Endothelial cell of umbilical vein (primary cell): ENCODE measurements at regions not wholly inside any gene's neighbourhood (a gene's known extent, or its start where the extent isn't known, plus 50 kb on each side); places are given as distances from the start of the nearest gene placed in this dataset.

ENCODE experiments used
- BruUV-seq: library from RNA; stranded (reverse); fragments of 400-500 nt; replicated peaks from 2 replicates; lab custom pipeline; 2021; lab: Mats Ljungman, UMichigan
- CTCF ChIA-PET: fragments of 300-600, 350-600 bp; sonication (Branson Sonifier 250); formaldehyde crosslinking; loops from one replicate; lab custom pipeline; 2021; ENCODE audit warnings: antibody characterized with exemption, inconsistent platforms; lab: Charles Lee
- POLR2A ChIA-PET: fragments of 300-600, 350-600 bp; sonication (Branson Sonifier 250); formaldehyde crosslinking; loops from one replicate; lab custom pipeline; 2021; ENCODE audit warnings: antibody characterized with exemption, inconsistent platforms; lab: Charles Lee
- DNase-seq: peaks from one replicate; pipeline ENCODE4 v3.0.0-alpha.2; 2011; ENCODE audit warnings: low read depth, low spot score
- FAIRE-seq: peaks from 2 replicates; lab custom pipeline; 2011; peaks lifted over from hg19 to GRCh38; lab: Jason Lieb, UNC
- H2AFZ ChIP-seq: 2 replicates; pipeline ENCODE4 v1.6.0; 2012; ENCODE audit warnings: low read depth, low read length, control low read depth, inconsistent platforms
- H3K27ac ChIP-seq: 2 replicates; pipeline ENCODE4 v1.5.1; 2011; ENCODE audit warnings: low read depth, mild to moderate bottlenecking, control low read depth, low read length, moderate library complexity; ENCODE audit not compliant: insufficient read depth
- H3K27me3 ChIP-seq, 2 experiments: 2 replicates each; pipeline versions ENCODE4 v1.6.0 to v1.6.1; 2011; ENCODE audit warnings: low read length in 2 of 2, mixed read lengths in 1 of 2; ENCODE audit not compliant: control insufficient read depth in 2 of 2, insufficient read depth in 2 of 2
- H3K36me3 ChIP-seq, 2 experiments: 2 replicates in 1 of 2; 3 replicates in 1 of 2; pipeline ENCODE4 v1.5.1; 2011; ENCODE audit warnings: low read length in 2 of 2, mild to moderate bottlenecking in 1 of 2, moderate library complexity in 1 of 2; ENCODE audit not compliant: control insufficient read depth in 2 of 2, insufficient read depth in 2 of 2; ENCODE audit errors: extremely low read depth in 1 of 2
- H3K4me1 ChIP-seq: 3 replicates; pipeline ENCODE4 v1.5.1; 2011; ENCODE audit warnings: mild to moderate bottlenecking, low read length; ENCODE audit not compliant: control insufficient read depth, insufficient read depth; ENCODE audit errors: extremely low read depth
- H3K4me2 ChIP-seq: 2 replicates; pipeline ENCODE4 v1.6.1; 2011; ENCODE audit warnings: low read length, control low read depth, mixed read lengths; ENCODE audit not compliant: insufficient read depth
- H3K4me3 ChIP-seq, 3 experiments: fragments of 200-600 bp in 1 of 3; sonication (generic), shearing (Covaris generic) in 1 of 3; replicated peaks in 1 of 3; 2 replicates each; pipeline ENCODE4 v1.5.1; 2011 to 2016; ENCODE audit warnings: control low read depth in 3 of 3, low read length in 3 of 3, mild to moderate bottlenecking in 2 of 3, inconsistent platforms in 1 of 3, low read depth in 1 of 3, moderate library complexity in 1 of 3; ENCODE audit not compliant: insufficient read depth in 1 of 3
- H3K79me2 ChIP-seq: 2 replicates; pipeline ENCODE4 v1.6.0; 2012; ENCODE audit warnings: low read length, inconsistent platforms; ENCODE audit not compliant: control insufficient read depth, insufficient read depth
- H3K9ac ChIP-seq: replicated peaks from 2 replicates; pipeline ENCODE3; 2011; ENCODE audit warnings: low read length, control low read depth; ENCODE audit not compliant: insufficient read depth; ENCODE audit errors: extremely low read depth
- H3K9me1 ChIP-seq: replicated peaks from 3 replicates; pipeline ENCODE4 v1.6.0; 2011; ENCODE audit warnings: mild to moderate bottlenecking, low read length; ENCODE audit not compliant: control insufficient read depth, insufficient read depth; ENCODE audit errors: extremely low read depth
- H3K9me3 ChIP-seq: replicated peaks from 2 replicates; pipeline ENCODE4 v1.5.1; 2012; ENCODE audit warnings: low read length, inconsistent platforms; ENCODE audit not compliant: control insufficient read depth, insufficient read depth
- H4K20me1 ChIP-seq: replicated peaks from 2 replicates; pipeline ENCODE3; 2011; ENCODE audit warnings: mild to moderate bottlenecking, low read length; ENCODE audit not compliant: control insufficient read depth, insufficient read depth; ENCODE audit errors: extremely low read depth
- CTCF ChIP-seq, 2 donors: IDR thresholded peaks; 1 replicate in 1 of 2; 2 replicates in 1 of 2; pipeline ENCODE4 v1.5.1; 2011; ENCODE audit warnings: low read length in 2 of 2, mild to moderate bottlenecking in 2 of 2, moderate library complexity in 2 of 2, control low read depth in 1 of 2, inconsistent platforms in 1 of 2, low read depth in 1 of 2; ENCODE audit not compliant: insufficient read depth in 1 of 2; ENCODE audit errors: extremely low read depth in 1 of 2
- EZH2 ChIP-seq: IDR thresholded peaks from 2 replicates; pipeline ENCODE4 v1.6.1; 2012; ENCODE audit warnings: borderline replicate concordance, low read depth, mild to moderate bottlenecking, moderate library complexity, low read length, inconsistent platforms; ENCODE audit not compliant: severe bottlenecking
- FOS ChIP-seq: IDR thresholded peaks from 2 replicates; pipeline ENCODE4 v1.6.1; 2011; ENCODE audit warnings: mild to moderate bottlenecking, low read length, moderate library complexity, borderline replicate concordance; ENCODE audit not compliant: insufficient read depth
- GATA2 ChIP-seq: IDR thresholded peaks from 2 replicates; pipeline ENCODE4 v1.7.0; 2011; ENCODE audit warnings: low read depth, mild to moderate bottlenecking, moderate library complexity, mixed read lengths, low read length; ENCODE audit not compliant: insufficient read length, insufficient read depth
- JUN ChIP-seq: IDR thresholded peaks from 2 replicates; pipeline ENCODE4 v1.6.1; 2011; ENCODE audit warnings: borderline replicate concordance, low read depth; ENCODE audit not compliant: insufficient read length, insufficient read depth
- MAX ChIP-seq: IDR thresholded peaks from 2 replicates; pipeline ENCODE4 v1.6.1; 2011; ENCODE audit not compliant: insufficient read depth, insufficient read length
- MYC ChIP-seq: IDR thresholded peaks from one replicate; pipeline ENCODE4 v1.6.1; 2011; ENCODE audit warnings: mild to moderate bottlenecking, low read depth, low read length
- POLR2A ChIP-seq: IDR thresholded peaks from 2 replicates; pipeline ENCODE4 v1.6.1; 2012; ENCODE audit warnings: low read depth, mild to moderate bottlenecking, control low read depth, low read length
- POLR2AphosphoS5 ChIP-seq: IDR thresholded peaks from 2 replicates; pipeline ENCODE4 v1.6.1; 2012; ENCODE audit warnings: low read depth, mild to moderate bottlenecking, control low read depth, low read length, moderate library complexity; ENCODE audit not compliant: insufficient read depth
- dilution Hi-C: fragments of 300-500 bp; cut with MboI; formaldehyde crosslinking; loops from one replicate; pipeline ENCODE4 v1.15.0; 2019; ENCODE audit warnings: low sequenced_read_pairs; ENCODE audit not compliant: extremely low pct_ligation_motif_present
- intact Hi-C: fragments of 100-400 bp; cut with micrococcal nuclease; formaldehyde crosslinking; loops from one replicate; pipeline ENCODE4 v1.10.0; 2022

- Histone ChIP-seq H3K27me3 (no peaks in the 10 kb centered on the region), H3K4me2 (no peak overlapping the region), H3K4me3 (no peak overlapping the region), H3K27ac (no peak overlapping the region), H4K20me1 (no peaks in the 10 kb centered on the region), H2AFZ (no peak overlapping the region), H3K9me3 (no peaks in the 10 kb centered on the region), H3K9ac (no peak overlapping the region), H3K9me1 (no peaks in the 10 kb centered on the region), H3K4me1 (no peaks in the 10 kb centered on the region), H3K79me2 (no peaks in the 10 kb centered on the region), H3K36me3 (no peaks in the 10 kb centered on the region)
- ChIA-PET POLR2A (no interaction called here), CTCF (no interaction called here)
- no peak for DNase-seq
- dilution Hi-C loops (no loop called here), intact Hi-C loops (no loop called here)
- no TSS peak for BruUV-seq
- no peak for FAIRE-seq
- TF ChIP-seq CTCF (IDR thresholded peaks at IDR 0.05; ENCODE audit: extremely low read depth in 1 of 2, insufficient read depth in 1 of 2, low read depth in 1 of 2, low read length in 2 of 2) (no peak), FOS (no peak), GATA2 (no peak), JUN (no peak), MAX (no peak), MYC (no peak), EZH2 (no peak), POLR2AphosphoS5 (no peak), POLR2A (no peak)
Observed at GRCh38 chr4:187426511-187426910, 569.1 kb upstream of the ZFP42 start.
